ENCODE measurements at regions not wholly inside any gene's neighbourhood (a gene's known extent, or its start where the extent isn't known, plus 50 kb on each side); places are given as distances from the start of the nearest gene placed in this dataset.

DNA sequence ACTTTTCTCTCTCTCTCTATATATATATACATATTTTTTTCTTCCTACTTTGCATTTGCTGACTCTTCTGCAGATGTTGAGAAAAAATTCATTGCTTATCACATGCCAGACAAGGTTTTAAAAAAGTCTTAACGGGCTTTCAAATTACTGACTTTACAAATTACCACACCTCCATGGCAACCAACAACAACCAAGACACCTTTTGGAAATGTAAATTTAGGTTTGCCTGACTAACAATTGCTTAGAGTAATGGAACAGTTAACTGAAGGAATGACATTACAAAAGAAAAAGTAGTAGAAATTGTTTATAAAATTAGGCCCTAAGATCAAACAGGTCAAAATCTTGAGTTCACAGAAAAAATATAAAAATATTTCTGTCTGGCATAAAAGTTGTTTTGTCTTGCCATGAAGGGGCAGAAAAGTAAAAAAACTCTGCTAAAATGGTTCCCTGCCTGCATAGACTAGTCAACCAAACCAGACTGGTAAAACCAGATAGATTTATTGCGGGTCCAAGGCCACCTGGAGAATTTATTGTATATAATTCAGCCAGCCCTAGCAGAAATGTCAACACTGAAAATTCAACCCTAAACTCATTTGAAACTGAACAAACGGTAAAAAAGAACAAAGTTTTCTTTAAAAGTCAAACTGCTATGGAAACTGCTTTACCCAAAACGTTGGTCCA lies 92.8 kb upstream of the FRMD1 start:
- no peak for TF ChIP-seq RAD21 (IDR thresholded peaks at IDR 0.05; ENCODE audit: low read depth)

DNA sequence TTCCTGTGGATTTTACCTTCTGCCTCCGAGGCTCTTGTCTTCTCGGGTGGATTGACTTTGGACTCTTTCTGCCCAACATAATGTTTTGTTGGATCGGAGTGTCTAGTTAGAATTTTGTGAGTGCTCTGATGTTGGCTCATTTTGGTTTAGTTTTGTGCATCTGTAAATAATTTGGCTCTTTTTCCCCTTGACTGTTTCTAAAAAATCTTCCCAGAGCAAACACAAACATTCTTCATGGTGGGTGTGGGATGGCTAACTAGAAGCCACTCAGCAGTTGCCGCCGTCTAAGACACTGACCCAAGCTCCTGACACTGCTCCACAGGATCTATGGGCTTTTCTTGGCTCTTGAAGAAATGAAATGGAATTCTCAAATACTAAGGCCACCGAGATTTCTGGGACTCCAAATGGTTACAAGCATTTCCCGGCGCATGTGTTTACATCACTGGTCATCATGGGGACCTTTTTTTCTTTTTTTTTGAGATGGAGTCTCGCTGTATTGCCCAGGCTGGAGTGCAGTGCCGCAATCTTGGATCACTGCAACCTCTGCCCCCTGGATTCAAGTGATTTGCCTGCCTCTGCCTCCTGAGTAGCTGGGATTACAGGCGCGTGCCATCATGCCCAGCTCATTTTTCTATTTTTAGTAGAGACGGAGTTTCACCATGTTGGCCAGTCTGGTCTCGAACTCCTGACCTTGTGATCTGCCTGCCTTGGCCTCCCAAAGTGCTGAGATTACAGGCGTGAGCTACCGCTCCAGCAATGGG lies 92.0 kb upstream of the FRMD1 start:
- TF ChIP-seq YY1 (IDR thresholded peaks at IDR 0.05; ENCODE audit: low read depth) (no peak), CREB1 (IDR thresholded peaks at IDR 0.05; ENCODE audit: low read depth) (no peak), EGR1 (IDR thresholded peaks at IDR 0.05) (no peak), TAF1 (IDR thresholded peaks at IDR 0.05; ENCODE audit: low read depth) (no peak), EP300 (IDR thresholded peaks at IDR 0.05; ENCODE audit: borderline replicate concordance) (no peak), RAD21 (IDR thresholded peaks at IDR 0.05; ENCODE audit: low read depth) (no peak), FOXM1 (IDR thresholded peaks at IDR 0.05; ENCODE audit: borderline replicate concordance, low read depth) (no peak), NFIC (IDR thresholded peaks at IDR 0.05) (no peak), TCF12 (IDR thresholded peaks at IDR 0.05; ENCODE audit: low read depth) (no peak), CEBPB (IDR thresholded peaks at IDR 0.05) (no peak), TEAD4 (IDR thresholded peaks at IDR 0.05) (no peak), ZBTB7A (IDR thresholded peaks at IDR 0.05; ENCODE audit: low read depth) (no peak)
- TF ChIP-seq, protein P1, sequence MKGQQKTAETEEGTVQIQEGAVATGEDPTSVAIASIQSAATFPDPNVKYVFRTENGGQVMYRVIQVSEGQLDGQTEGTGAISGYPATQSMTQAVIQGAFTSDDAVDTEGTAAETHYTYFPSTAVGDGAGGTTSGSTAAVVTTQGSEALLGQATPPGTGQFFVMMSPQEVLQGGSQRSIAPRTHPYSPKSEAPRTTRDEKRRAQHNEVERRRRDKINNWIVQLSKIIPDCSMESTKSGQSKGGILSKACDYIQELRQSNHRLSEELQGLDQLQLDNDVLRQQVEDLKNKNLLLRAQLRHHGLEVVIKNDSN (IDR thresholded peaks at IDR 0.05), result no peak
- TF ChIP-seq, protein P2, sequence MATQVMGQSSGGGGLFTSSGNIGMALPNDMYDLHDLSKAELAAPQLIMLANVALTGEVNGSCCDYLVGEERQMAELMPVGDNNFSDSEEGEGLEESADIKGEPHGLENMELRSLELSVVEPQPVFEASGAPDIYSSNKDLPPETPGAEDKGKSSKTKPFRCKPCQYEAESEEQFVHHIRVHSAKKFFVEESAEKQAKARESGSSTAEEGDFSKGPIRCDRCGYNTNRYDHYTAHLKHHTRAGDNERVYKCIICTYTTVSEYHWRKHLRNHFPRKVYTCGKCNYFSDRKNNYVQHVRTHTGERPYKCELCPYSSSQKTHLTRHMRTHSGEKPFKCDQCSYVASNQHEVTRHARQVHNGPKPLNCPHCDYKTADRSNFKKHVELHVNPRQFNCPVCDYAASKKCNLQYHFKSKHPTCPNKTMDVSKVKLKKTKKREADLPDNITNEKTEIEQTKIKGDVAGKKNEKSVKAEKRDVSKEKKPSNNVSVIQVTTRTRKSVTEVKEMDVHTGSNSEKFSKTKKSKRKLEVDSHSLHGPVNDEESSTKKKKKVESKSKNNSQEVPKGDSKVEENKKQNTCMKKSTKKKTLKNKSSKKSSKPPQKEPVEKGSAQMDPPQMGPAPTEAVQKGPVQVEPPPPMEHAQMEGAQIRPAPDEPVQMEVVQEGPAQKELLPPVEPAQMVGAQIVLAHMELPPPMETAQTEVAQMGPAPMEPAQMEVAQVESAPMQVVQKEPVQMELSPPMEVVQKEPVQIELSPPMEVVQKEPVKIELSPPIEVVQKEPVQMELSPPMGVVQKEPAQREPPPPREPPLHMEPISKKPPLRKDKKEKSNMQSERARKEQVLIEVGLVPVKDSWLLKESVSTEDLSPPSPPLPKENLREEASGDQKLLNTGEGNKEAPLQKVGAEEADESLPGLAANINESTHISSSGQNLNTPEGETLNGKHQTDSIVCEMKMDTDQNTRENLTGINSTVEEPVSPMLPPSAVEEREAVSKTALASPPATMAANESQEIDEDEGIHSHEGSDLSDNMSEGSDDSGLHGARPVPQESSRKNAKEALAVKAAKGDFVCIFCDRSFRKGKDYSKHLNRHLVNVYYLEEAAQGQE (IDR thresholded peaks at IDR 0.05; ENCODE audit: low read depth), result no peak
- TF ChIP-seq, protein P3, sequence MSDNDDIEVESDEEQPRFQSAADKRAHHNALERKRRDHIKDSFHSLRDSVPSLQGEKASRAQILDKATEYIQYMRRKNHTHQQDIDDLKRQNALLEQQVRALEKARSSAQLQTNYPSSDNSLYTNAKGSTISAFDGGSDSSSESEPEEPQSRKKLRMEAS (IDR thresholded peaks at IDR 0.05), result no peak

DNA sequence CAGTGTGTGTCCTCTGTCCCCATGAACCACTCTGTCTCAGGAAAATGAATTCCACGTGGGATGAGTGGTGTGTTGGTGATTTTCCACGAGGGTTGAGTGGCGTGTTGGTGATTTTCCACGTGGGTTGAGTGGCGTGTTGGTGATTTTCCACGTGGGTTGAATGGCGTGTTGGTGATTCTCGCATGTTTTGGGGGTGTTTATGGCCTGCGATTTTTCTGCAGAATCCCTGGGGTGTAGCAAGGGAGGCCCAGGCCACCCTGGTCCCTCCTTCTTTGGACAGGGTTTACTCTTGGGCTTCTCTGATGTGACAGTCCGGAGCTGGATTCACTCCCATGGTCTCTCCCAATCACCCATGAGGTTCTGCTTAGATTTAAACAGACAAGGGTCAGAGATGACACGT lies 90.6 kb upstream of the FRMD1 start:
- TF ChIP-seq EP300 (IDR thresholded peaks at IDR 0.05; ENCODE audit: borderline replicate concordance) (no peak), ZBTB7A (IDR thresholded peaks at IDR 0.05; ENCODE audit: low read depth) (no peak), RAD21 (IDR thresholded peaks at IDR 0.05; ENCODE audit: low read depth) (no peak), CEBPB (IDR thresholded peaks at IDR 0.05) (no peak), CREB1 (IDR thresholded peaks at IDR 0.05; ENCODE audit: low read depth) (no peak), TCF12 (IDR thresholded peaks at IDR 0.05; ENCODE audit: low read depth) (no peak), NFIC (IDR thresholded peaks at IDR 0.05) (no peak), EGR1 (IDR thresholded peaks at IDR 0.05) (no peak), TEAD4 (IDR thresholded peaks at IDR 0.05) (no peak), TAF1 (IDR thresholded peaks at IDR 0.05; ENCODE audit: low read depth) (no peak), FOXM1 (IDR thresholded peaks at IDR 0.05; ENCODE audit: borderline replicate concordance, low read depth) (no peak)
- TF ChIP-seq, protein P1 (IDR thresholded peaks at IDR 0.05), result no peak
- TF ChIP-seq, protein P3 (IDR thresholded peaks at IDR 0.05), result no peak
- TF ChIP-seq, protein P2 (IDR thresholded peaks at IDR 0.05; ENCODE audit: low read depth), result no peak

DNA sequence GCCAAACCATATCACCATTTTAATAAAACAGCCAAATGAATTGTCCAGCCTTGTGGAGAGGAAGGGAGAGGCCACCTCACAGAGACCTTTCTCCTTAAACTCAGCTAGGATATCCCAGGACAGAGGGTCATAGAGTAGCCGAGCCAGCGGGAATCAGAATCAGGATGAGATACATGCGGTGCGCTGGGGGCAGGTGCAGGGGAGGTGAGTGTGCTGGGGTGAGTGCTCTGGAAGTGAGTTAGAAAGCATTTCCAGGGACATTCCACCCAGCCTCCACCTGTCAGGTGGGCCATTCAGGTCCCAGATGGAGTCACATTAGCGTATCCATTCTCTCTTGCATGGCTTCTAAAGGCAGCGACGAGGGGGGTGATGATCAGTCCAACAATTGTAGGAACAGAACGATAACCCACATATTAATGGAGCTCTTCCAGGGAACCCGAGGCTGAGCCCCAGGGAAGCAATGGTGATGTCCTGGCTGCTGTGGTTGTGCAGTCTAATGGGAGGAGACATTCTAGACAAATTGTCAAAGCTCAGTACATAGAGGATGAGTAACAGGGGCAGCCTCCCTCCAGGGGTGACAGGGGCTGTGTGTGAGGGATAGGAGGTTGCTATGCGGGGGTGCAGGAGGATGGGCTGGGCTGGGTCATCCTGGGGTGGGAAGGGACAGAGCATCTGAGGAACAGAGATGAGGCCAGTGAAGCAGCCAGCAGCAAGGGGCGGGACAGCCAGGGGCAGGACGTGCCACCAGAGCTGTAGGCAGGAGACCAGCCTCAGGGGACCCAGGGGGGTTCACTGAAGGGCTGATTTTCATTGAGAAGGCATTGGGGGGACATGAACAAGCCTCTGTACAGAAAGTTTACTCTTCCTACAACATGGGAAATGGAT lies 88.7 kb upstream of the FRMD1 start:
- TF ChIP-seq TCF12 (IDR thresholded peaks at IDR 0.05; ENCODE audit: low read depth), result no peak
- no peak for TF ChIP-seq ZBTB7A (IDR thresholded peaks at IDR 0.05; ENCODE audit: low read depth)
- TF ChIP-seq, protein P1 (IDR thresholded peaks at IDR 0.05), result no peak
- TF ChIP-seq CREB1 (IDR thresholded peaks at IDR 0.05; ENCODE audit: low read depth), result no peak
- no peak for TF ChIP-seq CEBPB (IDR thresholded peaks at IDR 0.05)
- no peak for TF ChIP-seq TEAD4 (IDR thresholded peaks at IDR 0.05)
- no peak for TF ChIP-seq EP300 (IDR thresholded peaks at IDR 0.05; ENCODE audit: borderline replicate concordance)
- TF ChIP-seq, protein P2 (IDR thresholded peaks at IDR 0.05; ENCODE audit: low read depth), result no peak
- TF ChIP-seq YY1 (IDR thresholded peaks at IDR 0.05; ENCODE audit: low read depth), result no peak
- TF ChIP-seq EGR1 (IDR thresholded peaks at IDR 0.05), result no peak
- no peak for TF ChIP-seq NFIC (IDR thresholded peaks at IDR 0.05)
- no peak for TF ChIP-seq TAF1 (IDR thresholded peaks at IDR 0.05; ENCODE audit: low read depth)
- TF ChIP-seq, protein P3 (IDR thresholded peaks at IDR 0.05), result no peak
- no peak for TF ChIP-seq RAD21 (IDR thresholded peaks at IDR 0.05; ENCODE audit: low read depth)
- TF ChIP-seq FOXM1 (IDR thresholded peaks at IDR 0.05; ENCODE audit: borderline replicate concordance, low read depth), result no peak

Data from Ishikawa (cell line).